Fibroblast of the aortic adventitia (primary cell): ENCODE measurements at regions not wholly inside any gene's neighbourhood (a gene's known extent, or its start where the extent isn't known, plus 50 kb on each side); places are given as distances from the start of the nearest gene placed in this dataset.
A peak's percentile ranks its signal among the peaks of the same experiment; 100 is the strongest.

Experiments
- DNase-seq: peaks from one replicate; pipeline ENCODE4 v3.0.0-alpha.2; 2010; ENCODE audit warnings: low read depth
- H3K4me3 ChIP-seq: 2 replicates; pipeline ENCODE4 v1.5.1; 2011; ENCODE audit warnings: low read depth, mild to moderate bottlenecking, control low read depth, low read length, moderate library complexity
- CTCF ChIP-seq: IDR thresholded peaks from 2 replicates; pipeline ENCODE4 v1.5.1; 2011; ENCODE audit warnings: mild to moderate bottlenecking, low read length, control low read depth, inconsistent platforms; ENCODE audit not compliant: insufficient read depth

GRCh38 chr11:13094930-13095687 is 86.0 kb downstream of the RASSF10 start:
- no peak for DNase-seq
- TF ChIP-seq CTCF = no peak
- no peak overlapping the region for H3K4me3 ChIP-seq

DNA sequence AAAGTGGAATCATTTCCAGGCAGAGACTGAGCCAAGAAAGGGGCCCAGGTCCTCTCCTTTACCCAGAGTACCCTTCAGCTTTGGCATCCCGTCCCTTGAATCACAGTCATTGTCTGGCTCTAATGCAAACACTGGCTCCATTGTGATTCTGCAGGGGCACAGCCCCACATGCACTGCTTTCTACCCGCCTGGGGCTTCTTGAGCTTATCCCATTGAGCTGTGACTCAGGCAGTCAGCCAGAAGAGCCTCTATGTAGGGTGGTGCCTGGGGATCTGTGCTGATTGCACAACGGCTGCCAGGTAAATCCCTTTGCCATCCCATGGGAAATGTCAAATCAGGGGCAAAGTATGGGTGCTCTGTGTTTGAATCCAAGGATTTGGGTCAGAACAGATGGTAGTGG is 88.9 kb downstream of the RASSF10 start:
- no peak overlapping the region for H3K4me3 ChIP-seq
- peak; percentile 26 for DNase-seq
- no peak for TF ChIP-seq CTCF

- no peak overlapping the region for H3K4me3 ChIP-seq
- no peak for TF ChIP-seq CTCF
- no peak for DNase-seq
Observed at GRCh38 chr11:13098616-13099289, 89.6 kb downstream of the RASSF10 start.

DNA sequence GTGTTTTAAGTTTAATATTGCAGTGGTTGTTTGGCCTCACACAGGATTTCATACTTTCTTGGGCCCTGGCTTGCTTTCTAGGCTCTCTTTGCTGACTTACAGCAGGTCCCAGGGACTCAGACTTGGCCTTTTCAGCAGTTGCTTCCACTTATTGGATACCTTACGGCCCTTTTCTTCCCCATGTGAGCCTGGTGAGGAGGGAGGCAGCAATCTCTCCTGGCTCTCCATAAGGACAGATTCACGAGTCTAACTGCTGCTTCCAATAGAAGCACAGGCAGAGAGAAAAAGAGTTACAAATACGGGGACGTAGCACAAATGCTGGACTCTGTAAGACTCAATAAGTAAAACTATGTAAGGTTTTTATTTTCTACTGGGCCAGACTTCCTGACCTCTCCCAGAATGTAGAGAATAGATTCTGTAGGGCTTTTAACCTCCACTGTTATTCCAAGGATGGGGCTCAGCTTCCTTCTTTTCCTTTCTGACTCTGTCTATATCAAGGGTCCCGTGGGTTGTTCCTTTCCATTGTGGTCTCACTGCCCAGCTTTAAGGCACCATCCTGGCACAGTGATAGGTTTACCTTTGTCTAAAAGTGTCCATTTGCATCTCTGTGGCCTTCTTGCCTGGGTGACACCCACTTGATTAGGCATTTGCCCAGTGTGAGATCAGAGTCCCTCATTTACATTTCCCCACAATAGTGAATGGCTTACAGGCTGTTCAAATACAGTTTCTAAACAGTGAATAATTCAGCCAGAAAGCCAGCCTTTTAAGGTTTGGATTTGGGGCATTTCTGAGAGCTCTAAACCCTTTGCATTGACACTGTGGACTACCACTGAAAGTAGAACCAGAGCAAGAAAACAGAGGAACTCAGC is 92.8 kb downstream of the RASSF10 start:
- no peak for TF ChIP-seq CTCF
- DNase-seq = no peak
- no peak overlapping the region for H3K4me3 ChIP-seq

DNA sequence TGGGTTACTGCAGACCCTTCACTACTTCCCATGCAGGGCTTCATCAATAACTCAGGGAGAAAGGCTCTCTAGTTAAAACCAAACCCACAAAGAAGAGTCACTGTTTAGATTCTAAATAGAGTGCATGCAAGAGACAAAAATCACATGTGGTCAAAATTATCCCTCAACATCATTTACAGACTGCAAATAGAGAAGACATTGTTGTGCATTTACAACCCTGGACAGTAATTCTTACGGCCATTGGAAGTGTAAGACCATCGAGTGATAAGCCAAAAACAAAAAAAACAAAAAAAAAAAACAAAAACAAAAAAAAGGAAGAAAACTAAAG is 93.4 kb downstream of the RASSF10 start:
- H3K4me3 ChIP-seq = no peak overlapping the region
- no peak for DNase-seq
- TF ChIP-seq CTCF = no peak

- no peak for DNase-seq
- TF ChIP-seq CTCF = no peak
- no peak overlapping the region for H3K4me3 ChIP-seq
Observed at GRCh38 chr11:13102865-13103539, 93.9 kb downstream of the RASSF10 start.
